GM21526 (cell line): ENCODE measurements at regions not wholly inside any gene's neighbourhood (a gene's known extent, or its start where the extent isn't known, plus 50 kb on each side); places are given as distances from the start of the nearest gene placed in this dataset.
"Not testable (repeated sequence)": the region's sequence is repeated elsewhere in the genome, so short reads cannot be mapped to it uniquely, and the experiment has no call there.

ENCODE experiments used
- ATAC-seq: cut with Tn5 transposase; IDR thresholded peaks from one replicate; pipeline ENCODE4 v1.9.1; 2021; ENCODE audit warnings: moderate library complexity; ENCODE audit not compliant: unreplicated experiment, low FRiP score

DNA sequence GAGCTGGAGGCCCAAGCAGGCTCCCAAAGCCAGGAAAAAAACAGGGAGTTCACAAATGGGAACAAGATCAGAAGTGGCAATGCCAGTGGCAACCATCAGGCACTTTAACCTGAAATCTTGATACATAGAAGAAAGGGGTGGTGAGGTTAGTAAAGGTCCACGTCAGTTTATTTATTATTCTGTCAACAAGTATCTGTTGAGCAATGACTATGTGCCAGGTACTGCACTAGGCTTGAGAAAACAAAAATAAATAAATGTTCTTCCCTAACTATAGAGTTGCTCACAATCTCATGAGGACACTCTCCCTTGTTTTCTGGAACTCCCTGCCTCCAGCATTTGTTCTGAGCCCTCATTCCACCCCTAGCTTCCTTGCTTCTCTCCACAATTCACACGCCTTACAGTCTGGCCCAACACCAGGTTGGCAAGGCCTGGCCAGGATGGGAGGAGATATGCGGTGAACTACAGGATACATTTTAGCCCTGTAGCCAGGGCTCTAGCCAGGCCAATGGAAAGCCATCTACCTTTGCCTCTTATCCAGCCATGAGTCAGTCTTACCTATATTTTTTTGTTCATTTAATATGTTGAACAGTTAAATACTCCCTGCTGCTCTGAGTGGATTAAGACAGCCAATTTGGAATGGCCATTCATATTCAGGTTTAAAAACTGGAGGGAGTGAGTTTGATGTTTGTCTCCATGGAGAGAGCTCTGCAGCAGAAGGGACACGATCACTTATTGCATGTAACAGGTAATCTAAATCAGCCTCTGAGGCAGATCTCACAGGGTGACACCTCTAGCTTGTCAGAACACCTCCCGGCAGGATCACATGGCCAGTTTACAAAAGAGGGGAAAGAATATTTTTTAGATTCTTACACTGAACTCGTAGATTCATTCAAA, 161.9 kb upstream of the ATP11B start:
- no peak for ATAC-seq

DNA sequence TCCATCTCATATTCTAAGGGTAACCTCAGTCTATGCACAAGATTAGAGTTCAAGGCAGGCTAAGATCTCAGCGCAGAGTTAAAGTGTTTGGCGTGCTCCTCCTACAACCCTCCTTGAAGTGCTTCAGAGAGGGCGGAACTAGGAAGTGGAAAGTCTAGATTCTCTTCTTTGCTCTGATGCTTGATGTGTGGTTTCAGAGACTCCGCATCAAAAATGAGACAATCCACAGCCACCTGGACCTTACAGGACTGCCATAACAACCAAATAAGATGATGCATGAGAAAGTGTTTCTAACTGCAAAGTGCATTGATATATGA, 161.3 kb upstream of the ATP11B start:
- ATAC-seq: no peak

DNA sequence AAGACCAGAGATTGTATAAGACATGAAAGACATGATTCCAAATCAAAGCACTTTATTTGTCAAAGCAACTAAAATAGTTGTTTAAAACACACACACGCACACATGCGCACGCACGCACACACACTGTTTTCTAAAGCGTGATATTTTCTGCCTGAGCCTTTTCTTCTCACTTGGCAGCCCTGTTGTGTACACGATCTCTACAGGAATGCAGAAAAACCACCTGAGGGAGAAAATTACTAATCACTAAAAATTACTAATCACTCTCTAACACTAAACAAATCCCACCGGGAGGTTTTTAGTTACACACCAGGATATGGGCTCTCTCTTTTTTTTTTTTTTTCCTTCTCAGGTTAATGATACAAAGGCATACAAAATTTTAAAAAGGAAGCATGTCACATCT, 160.1 kb upstream of the ATP11B start:
- ATAC-seq: no peak

DNA sequence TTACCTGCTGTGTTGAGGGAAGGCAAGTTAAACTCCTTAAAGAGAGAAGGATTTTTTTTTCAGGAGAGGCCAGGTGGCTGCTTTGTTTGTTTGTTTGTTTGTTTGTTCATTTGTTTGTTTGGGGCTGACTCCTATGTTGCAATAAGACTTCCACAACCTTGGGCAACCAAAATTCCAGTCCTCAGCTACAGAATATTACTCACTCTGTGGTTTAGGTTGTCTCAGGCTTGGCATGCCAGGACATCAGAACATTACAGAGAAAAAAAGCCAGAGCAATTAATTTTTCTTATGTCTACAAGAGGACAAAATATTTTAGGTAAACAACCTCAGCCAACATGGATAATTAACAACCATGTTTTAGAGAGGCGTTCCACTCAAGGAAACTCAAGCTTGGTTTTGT, 156.7 kb upstream of the ATP11B start:
- no peak for ATAC-seq

DNA sequence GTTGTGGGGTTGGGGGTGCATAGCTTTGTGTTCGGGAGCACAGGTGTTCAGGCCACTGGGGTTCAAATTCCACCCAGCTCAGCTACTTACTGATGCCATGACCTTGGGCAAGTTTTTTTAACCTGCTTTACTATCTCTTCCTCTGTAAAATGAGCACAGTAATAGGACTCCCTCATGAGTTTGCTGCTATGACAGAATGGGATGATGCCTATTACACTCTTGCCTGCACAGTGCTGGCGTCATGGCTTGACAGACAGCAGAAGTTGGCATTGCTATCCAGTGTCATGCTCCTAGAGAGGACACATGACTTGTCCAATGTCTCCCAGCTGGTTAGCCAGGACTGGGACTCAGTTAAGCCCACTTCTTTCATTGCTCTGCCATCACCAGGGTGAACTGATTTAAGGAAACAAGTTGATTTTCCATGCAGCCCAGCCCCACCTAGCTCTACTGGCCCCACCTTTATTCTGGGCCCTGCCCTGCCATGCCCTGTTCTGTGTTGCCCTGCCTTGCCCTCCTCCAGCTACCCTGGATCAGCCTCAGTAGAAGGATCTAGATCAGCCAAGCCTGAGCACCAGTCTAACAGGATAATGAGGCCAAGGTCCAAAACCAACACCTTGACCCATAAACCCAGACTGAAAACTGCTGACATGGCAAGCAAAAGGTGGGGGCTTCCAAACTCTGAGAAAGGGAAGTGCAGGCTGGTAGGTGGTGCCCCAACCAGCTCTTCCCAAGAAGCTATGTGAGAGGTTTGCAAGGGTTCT, 155.8 kb upstream of the ATP11B start:
- no peak for ATAC-seq

DNA sequence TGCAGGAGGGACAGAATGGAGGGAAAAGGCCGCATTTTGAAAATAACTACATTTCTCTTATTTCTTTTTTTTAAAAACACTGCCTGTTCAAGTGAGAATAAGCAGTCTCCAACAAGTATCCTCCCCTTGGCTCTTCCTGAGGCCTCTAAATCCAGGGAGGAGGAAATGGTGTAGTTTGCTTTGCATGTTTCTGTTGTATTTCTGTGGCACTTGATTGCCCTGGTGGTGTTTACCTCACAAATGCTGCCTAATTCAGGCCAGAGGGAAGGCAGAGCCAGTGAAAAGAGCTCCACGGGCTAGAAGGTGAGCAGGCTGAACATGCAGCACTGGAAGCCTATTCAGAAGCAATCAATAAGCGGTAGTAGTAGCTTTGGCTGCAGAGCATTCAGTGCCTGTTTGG, 149.3 kb upstream of the ATP11B start:
- ATAC-seq: no peak

DNA sequence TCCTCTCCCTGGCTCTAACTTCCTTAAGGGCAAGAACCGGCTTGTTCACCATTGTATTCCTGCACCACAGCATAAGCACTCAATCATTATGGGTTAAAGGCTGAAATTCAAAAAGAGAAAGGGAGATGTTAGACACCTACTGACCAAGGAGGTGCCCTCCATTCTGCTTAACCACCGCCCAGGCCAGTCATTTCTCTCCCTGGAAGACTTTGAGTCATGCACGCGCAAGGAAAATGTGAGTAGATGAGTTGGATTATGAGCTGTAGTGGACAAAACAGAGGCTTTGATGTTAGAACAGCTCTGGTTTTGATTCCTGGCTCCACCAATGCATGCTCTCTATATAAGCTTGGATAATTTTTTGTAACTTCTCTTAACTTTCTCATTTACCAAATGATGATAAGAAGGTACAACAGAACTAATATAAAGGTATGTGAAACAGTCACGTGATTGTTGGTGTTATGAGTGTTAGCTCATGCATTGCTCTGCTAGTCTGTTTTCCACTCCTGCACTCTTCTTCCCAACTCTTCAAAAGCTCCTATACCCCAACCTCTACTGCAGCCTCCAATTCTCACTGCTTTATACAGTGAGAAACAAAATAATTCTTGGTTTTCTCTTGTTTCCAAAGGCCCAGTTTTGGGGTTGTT, 148.4 kb upstream of the ATP11B start:
- no peak for ATAC-seq

DNA sequence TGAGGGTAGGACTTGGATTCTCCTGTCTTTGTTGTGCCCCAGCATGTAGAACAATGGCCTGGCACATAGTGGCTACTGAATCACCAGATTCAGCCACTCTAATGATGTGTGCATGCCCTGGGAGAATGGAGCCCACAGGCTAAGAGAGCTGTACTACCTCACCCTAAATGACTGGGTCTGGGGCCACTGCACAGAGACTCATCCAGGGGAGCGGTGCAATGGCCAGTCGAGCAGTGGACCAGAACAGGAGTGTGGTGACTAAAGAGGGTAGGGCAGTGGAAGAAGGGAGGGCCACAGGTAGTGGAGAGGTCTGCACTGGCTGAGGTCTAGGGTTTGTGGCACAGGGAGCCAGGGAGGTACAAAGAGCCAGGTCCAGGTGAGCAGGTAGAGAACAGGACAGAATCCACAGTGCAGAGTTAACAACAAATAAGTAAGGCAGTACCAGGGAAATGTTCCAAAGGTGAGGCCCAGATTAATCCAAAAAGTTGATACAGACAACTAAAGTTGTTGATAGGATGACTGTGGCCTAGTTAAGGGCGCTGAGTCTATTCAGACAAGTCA, 142.7 kb upstream of the ATP11B start:
- no peak for ATAC-seq

DNA sequence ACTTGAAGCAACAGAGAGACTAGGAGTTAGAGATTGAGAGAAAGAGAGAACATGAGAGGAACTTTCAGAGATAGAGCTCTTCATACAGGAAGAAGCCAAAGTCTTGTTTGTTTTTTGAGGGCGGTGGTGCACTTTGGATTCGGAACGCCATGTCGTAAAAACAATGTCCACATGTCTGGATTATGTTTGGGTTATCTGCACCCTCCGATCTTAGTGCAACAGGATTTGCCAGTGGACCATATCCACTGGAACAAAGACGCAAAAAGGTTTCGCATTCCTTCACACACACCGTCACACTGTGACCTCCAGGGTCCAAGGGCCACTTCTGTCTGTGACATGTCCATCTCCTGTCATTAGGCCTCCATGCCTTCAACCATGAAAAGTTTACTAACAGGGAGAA, 141.8 kb upstream of the ATP11B start:
- no peak for ATAC-seq

DNA sequence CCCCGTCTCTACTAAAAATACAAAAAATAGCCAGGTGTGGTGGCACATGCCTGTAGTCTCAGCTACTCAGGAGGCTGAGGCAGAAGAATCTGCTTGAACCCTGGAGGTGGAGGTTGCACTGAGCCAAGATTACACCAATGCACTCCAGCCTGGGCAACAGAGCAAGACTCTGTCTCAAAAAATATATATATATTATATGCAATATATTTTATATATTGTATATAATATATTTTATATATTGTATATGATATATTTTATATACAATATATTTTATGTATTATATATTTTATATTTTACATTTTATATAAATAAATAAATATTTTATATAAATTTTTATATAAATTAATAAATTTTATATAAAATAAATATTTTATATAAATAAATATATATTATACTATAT, 140.2 kb upstream of the ATP11B start:
- ATAC-seq: not testable (repeated sequence)

DNA sequence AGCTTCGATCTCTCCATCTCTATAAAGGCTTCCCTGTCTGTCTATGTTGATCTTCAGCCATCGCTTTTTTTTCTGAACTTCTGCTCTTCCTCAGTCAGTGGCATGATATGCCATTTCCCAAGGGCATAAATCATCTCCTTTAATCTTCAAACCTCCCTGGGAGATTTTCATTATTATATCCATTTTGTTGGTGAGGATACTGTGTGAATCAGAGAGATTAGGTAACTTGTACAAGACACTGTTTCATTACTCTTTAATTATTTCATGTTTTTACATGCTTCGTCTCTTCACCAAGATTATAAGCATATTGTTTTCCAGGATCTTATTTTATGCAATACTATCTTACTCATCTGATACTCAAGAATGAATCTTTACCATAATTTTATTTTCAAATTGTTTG, 124.8 kb upstream of the ATP11B start:
- no peak for ATAC-seq

DNA sequence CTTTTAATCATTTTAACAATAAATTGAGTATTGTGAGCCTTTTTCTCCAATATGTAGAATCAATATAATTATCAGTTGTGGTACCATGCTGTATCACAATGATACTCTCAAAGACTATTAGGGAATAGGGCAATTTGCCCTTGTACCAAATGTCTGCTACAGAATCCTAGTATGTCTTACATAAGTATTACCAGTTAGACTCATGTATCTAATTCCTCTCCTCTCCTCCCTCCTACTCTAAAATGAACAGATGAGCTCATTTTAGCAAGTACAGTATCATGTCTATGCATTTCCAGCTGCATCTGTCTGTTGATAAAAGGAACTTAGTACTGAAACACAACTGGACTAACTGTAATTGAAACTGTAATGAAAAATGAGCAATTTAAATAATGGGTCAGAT, 124.3 kb upstream of the ATP11B start:
- ATAC-seq: no peak

DNA sequence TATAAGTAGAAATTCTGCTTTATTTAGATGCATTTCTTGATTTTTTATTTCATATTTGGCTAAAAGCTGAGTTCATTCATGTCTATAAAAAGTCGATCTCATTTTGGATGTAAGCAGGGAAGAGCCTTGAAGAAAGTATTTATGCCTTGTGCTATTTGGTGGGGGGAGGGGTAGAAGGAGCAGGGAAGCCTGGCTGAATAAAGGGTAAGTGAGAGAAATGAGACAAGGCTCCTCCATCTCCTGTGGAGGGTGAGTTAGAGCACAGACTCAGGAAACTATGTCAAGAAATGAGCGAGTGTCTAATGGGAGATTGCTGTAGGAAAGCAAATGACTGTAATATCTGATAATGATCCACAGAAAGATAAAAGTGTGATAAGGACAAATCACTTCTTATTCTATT, 121.8 kb upstream of the ATP11B start:
- no peak for ATAC-seq

DNA sequence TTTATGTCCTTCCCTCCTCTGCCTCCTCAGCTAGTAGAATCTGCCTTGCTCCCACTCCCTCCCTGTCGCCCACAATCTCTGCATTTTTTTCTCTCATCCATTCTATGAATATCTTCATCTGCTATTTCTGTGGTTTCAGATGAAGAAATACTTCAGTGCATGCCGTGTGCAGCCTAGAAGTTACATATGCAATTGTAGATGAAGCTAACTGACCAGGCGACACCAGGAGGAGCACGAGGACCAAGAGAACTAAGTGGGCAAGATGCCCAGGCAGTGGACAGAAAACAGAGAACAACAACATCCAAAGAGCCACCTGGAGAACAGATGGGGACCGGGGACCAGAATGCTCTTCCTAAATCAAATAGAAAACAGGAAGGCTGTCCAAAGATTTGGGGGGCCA, 121.4 kb upstream of the ATP11B start:
- ATAC-seq: no peak

DNA sequence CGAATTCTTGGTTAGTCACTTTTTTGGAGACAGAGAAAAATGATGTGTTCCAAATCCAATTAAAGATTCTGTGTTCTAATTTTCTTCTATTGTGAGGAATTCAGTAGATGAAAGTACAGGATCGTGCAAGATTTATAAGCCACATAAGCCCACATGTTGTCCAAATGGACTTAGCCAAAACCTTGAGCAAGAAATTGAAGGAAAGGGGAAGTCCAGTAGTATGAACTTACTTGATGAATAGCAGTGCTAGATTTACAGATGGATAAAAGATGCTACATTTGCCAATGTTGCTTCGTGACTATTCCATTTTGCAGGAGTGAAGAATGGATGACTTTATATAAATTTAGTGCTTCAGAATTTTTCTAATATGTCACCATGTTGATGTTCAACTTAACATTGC, 120.0 kb upstream of the ATP11B start:
- no peak for ATAC-seq

DNA sequence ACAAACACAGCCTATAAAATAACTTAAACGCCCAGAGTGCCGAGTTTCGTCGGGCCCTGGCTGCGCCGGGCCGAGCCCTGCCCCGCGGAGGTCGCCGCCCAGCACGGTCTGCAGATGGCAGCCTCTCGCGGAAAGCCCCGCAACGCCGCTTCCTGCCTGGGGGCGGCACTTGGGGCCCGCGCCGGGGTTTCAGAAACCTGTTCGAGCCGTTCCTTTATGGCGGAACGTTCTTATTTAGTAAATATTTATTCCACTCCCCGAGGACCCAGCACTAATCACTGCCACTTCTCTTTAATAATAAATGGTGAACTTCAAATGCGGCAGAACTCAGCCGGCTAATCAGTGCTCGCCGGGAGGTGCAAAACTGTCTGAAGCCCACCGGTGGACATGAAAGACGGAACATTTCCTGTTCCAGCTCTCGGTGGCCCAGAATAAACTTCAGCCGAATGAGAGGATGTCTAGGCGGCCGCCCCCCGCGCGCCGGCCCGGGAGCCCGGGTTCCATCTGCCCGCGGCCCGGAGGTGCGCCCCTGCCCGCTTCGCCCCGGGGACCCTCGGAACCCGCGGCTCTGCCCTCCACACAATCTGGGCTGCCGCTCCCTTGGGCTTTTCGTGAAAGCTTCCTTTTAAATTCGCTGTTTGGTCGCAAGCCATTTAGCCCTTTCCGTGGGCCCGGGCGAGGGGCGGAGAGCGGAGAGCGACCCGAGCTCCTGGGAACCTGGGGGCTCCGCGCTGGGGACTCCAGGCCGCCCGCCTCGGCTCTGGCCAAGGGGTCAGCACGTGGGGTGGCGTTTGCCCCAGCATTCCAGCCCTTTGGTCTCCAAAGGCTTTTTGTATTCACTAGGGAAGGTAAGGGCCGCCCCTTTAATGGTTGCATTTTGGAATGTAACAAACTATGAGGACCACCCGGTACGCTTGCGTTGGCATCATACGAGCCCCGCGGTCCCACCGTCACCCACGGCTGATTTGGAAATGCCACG, 110.8 kb upstream of the ATP11B start:
- peak; percentile 89 for ATAC-seq

DNA sequence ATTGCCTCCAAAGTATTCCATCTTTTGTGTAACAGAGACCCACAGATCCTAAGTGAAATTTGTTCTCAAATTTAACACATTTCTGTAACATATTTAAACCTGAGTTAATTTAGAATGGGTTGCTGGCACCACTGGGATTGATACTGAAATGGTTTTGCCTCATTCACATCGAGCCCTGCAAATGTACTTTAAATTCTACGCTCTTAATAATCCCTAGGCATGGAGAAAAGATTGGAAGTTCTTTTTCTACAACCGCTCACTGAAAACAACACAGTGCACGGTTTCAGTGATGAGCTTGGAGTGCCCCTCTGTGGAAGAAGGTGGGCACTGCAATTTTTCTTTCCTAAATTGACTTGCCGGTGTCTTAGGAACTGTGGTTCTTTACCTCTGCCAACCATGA, 109.9 kb upstream of the ATP11B start:
- ATAC-seq: peak; percentile 50

DNA sequence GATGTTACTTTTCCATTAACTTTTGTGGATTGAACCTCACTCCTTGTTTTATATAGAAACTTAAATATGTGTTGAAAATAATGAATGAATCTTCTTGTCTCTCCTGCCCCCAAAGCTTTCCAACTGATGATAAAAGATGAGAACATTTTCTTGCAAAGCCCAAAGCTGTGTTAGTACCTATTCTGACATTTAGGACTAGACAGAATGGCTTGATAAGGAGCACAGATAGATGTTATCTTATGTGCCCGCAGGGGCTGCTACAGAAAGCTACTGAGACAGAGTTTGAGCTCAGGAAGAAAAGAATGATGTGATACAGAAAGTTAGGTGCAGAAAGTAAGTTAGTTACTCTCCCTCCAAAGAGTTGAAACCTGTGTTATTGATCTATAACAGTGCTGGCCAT, 109.4 kb upstream of the ATP11B start:
- no peak for ATAC-seq

DNA sequence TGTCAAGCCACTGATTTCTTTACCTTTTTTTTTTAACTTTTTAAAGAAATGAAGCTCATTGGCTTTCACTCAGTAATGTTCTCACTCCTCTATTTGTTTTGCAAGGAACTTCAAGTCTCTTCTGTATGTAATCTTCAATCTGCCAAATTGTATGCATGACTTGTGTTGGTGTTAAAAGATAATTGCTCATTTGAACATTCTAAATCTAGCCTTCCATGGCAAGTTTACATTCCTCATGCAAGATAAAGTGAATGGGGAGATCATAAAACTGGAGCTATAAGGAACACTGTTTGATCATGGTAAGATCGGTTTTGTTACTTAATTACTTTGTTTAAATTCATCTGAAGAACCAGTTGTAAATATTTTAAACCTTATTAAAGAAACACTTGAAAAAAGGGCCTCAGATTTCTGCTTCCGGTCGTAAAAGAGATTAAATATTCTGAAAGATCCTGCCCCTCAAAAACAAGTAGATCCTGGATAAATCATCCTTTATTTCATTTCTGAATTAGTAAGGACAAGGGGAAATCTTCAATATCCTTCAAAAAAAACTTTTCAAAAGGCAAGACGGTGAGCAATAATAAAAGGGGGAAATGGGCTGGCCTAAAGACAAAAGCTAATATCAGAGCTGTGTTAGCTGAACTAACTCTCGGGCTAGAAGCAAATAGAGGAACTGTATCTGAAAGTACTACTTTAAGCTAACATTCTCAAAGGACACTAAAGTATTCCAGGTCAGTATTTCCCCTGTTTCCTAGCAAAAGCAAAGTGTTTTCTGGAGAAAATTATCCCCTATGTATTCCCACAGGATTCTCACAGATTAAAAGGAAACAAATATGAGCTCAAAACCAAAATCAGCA, 107.0 kb upstream of the ATP11B start:
- ATAC-seq: no peak
